ENCODE measurements at regions not wholly inside any gene's neighbourhood (a gene's known extent, or its start where the extent isn't known, plus 50 kb on each side); places are given as distances from the start of the nearest gene placed in this dataset.

- Histone ChIP-seq H3K4me3 (replicated peaks; ENCODE audit: low read depth, low read length) (no peak overlapping the region), H3K27me3 (replicated peaks; ENCODE audit: control insufficient read depth, insufficient read depth, low read length) (no peaks in the 10 kb centered on the region; the same call in 1 of the 2 replicates), H3K36me3 (ENCODE audit: control insufficient read depth, insufficient read depth, low read length) (no peaks in the 10 kb centered on the region)
- TF ChIP-seq CTCF (IDR thresholded peaks at IDR 0.05; ENCODE audit: insufficient read depth, low read length, poor library complexity, severe bottlenecking): no peak
- no peak for DNase-seq (ENCODE audit: extremely low read depth, insufficient read length)
Observed at GRCh38 chr17:77691216-77692085, 267.1 kb upstream of the TNRC6C start.

- DNase-seq (ENCODE audit: extremely low read depth, insufficient read length): no peak
- no peaks in the 10 kb centered on the region for H3K36me3 ChIP-seq (ENCODE audit: control insufficient read depth, insufficient read depth, low read length)
- no peak for TF ChIP-seq CTCF (IDR thresholded peaks at IDR 0.05; ENCODE audit: insufficient read depth, low read length, poor library complexity, severe bottlenecking)
- no peaks in the 10 kb centered on the region; the same call in 1 of the 2 replicates for H3K27me3 ChIP-seq (replicated peaks; ENCODE audit: control insufficient read depth, insufficient read depth, low read length)
- H3K4me3 ChIP-seq (replicated peaks; ENCODE audit: low read depth, low read length): no peak overlapping the region
Observed at GRCh38 chr17:77692571-77693161, 265.8 kb upstream of the TNRC6C start.

- DNase-seq (ENCODE audit: extremely low read depth, insufficient read length): no peak
- TF ChIP-seq CTCF (IDR thresholded peaks at IDR 0.05; ENCODE audit: insufficient read depth, low read length, poor library complexity, severe bottlenecking): no peak
- Histone ChIP-seq H3K4me3 (replicated peaks; ENCODE audit: low read depth, low read length) (no peak overlapping the region), H3K27me3 (replicated peaks; ENCODE audit: control insufficient read depth, insufficient read depth, low read length) (no peaks in the 10 kb centered on the region; the same call in 1 of the 2 replicates), H3K36me3 (ENCODE audit: control insufficient read depth, insufficient read depth, low read length) (no peaks in the 10 kb centered on the region)
Observed at GRCh38 chr17:77693301-77693700, 265.2 kb upstream of the TNRC6C start.

- H3K27me3 ChIP-seq (replicated peaks; ENCODE audit: control insufficient read depth, insufficient read depth, low read length): no peaks in the 10 kb centered on the region; the same call in 1 of the 2 replicates
- H3K4me3 ChIP-seq (replicated peaks; ENCODE audit: low read depth, low read length): no peak overlapping the region
- TF ChIP-seq CTCF (IDR thresholded peaks at IDR 0.05; ENCODE audit: insufficient read depth, low read length, poor library complexity, severe bottlenecking): no peak
- no peaks in the 10 kb centered on the region for H3K36me3 ChIP-seq (ENCODE audit: control insufficient read depth, insufficient read depth, low read length)
- no peak for DNase-seq (ENCODE audit: extremely low read depth, insufficient read length)
Observed at GRCh38 chr17:77693776-77694175, 264.7 kb upstream of the TNRC6C start.

GRCh38 chr17:77694391-77695363 is 263.8 kb upstream of the TNRC6C start:
- no peaks in the 10 kb centered on the region; the same call in 1 of the 2 replicates for H3K27me3 ChIP-seq (replicated peaks; ENCODE audit: control insufficient read depth, insufficient read depth, low read length)
- DNase-seq (ENCODE audit: extremely low read depth, insufficient read length): no peak
- no peak overlapping the region for H3K4me3 ChIP-seq (replicated peaks; ENCODE audit: low read depth, low read length)
- H3K36me3 ChIP-seq (ENCODE audit: control insufficient read depth, insufficient read depth, low read length): no peaks in the 10 kb centered on the region
- TF ChIP-seq CTCF (IDR thresholded peaks at IDR 0.05; ENCODE audit: insufficient read depth, low read length, poor library complexity, severe bottlenecking): no peak

All from GM06990 (cell line).